HG03469 (cell line): ENCODE measurements at regions not wholly inside any gene's neighbourhood (a gene's known extent, or its start where the extent isn't known, plus 50 kb on each side); places are given as distances from the start of the nearest gene placed in this dataset.

Experiments used
- ATAC-seq: cut with Tn5 transposase; IDR thresholded peaks from one replicate; pipeline ENCODE4 v1.9.1; 2021; ENCODE audit warnings: mild to moderate bottlenecking, moderate library complexity, moderate number of reproducible peaks; ENCODE audit not compliant: unreplicated experiment

DNA sequence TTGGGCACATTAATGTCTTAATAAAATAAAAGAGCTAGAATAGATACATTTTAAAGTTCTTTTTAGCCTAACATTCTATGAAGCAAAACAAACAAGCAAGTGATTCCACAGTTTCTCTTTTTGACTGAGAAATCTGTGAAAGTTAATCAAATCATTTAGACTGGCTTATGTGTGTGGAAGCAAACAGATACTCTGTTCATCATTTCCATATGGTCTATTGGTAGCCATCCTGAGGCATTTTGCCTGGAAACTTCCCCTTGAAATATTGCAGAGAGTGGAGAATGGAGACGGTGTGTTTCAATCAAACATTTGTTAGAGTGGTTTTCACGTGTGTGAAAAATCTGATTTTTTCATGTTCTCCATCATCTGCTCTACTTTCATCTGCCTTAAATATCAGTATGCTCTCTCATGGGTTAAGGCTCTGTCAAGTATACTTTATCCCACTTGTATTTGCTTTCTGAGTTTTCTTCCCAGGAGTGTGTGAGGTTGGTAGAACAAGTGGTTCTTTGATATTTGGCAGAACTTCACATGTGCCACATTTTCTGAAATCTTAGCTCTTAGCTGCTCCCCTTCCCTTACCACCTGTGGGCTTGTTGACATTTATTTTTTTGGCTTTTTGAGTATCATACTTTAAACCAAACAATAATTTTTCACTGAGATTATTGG, 139.1 kb upstream of the PTGFR start:
- no peak for ATAC-seq

- ATAC-seq = no peak
These were observed 135.1 kb upstream of the PTGFR start for GRCh38 chr1:78355656-78356055.

DNA sequence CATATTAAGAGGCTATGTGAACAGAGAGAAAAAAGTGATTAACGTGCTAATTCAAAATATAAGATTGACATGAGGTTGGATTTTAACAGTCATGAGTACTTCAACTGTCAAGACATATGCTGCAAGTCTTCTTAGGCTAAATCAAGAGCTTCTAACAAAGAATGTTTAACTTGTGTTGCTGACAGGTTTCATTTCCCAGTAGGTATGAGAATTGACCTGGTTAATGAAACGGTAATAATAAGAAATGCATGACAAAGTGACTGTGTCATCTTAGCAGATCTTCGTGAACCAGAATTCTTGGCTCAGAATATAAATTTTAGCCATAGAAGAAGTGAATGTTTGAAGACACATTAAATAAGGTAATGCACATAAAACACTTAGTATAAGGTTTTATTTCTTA, 132.6 kb upstream of the PTGFR start:
- no peak for ATAC-seq

DNA sequence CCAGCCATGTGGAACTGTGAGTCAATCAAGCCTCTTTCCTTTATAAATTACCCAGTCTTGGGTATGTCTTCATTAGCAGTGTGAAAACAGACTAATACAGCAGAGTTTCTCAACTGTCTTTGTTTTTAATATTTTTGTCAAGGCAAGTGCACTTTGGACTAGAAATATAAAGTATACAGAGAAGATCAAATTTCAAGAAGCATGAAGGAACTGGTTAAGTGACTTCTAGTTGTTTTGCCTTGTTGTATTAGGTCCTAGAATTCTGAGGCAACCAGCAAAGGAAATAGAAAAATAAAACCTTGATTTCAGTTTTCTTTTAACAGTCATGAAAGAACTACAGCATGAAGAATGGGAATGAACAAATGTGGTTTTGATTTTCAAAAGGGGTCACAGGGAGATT, 131.1 kb upstream of the PTGFR start:
- ATAC-seq = no peak

DNA sequence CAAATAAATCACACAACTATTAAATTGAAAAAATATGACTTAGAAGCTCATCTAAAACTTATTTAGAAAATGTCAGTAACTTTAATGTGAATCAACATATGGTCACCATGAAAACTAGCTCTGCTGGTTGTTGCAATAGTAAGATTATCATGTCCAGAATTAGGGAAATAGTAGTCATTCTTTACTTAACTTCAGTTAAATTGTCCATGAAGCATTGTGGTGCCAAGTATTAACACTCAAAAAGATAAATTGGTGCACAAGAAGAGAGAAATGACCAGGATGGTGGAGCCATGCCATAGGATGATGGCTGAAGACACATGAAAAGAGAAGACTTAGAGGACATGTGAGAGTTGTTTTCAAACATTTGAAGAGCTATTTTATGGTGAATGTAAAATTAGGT, 130.2 kb upstream of the PTGFR start:
- no peak for ATAC-seq

DNA sequence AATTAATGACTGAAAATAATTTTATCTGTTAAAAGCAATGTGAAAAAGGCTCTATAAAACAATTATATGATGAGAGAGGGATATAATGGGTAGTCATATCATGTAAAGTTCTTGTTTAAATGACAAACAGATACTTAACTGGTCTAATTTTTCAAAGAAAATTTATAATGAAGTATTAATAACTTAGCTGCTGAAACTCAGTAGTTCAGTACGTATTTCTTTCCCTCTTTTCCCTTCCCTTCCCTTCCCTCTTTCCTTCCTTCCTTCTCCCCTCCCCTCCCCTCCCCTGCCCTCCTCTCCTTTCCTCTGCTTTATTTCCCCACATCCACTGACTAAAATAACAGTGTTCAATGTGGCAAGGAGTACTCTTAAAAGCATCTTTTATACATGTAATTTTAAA, 123.1 kb upstream of the PTGFR start:
- no peak for ATAC-seq

- ATAC-seq = no peak
These were observed 121.2 kb upstream of the PTGFR start for GRCh38 chr1:78369546-78369945.

- peak; percentile 52 for ATAC-seq
These were observed 120.4 kb upstream of the PTGFR start for GRCh38 chr1:78370356-78370755.

- peak; percentile 53 for ATAC-seq
These were observed 119.8 kb upstream of the PTGFR start for GRCh38 chr1:78370779-78371482.

DNA sequence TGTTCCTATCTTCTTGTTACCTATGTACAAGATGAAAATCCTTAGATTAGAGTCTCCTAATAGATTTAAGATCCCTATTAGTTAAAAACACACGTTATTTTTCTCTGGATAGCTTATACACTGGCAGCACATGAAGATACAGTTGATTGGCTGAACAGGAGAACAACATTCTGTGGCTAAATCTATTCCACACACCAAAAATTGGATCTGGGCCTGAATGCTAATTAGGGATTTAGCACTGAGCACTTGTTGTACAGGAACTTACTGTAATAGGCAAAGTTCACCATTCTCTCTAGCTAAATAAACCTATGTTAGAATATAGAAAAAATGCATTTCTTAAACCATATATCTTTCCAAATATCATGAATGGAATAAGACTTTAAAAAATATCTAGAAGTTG, 117.1 kb upstream of the PTGFR start:
- no peak for ATAC-seq

DNA sequence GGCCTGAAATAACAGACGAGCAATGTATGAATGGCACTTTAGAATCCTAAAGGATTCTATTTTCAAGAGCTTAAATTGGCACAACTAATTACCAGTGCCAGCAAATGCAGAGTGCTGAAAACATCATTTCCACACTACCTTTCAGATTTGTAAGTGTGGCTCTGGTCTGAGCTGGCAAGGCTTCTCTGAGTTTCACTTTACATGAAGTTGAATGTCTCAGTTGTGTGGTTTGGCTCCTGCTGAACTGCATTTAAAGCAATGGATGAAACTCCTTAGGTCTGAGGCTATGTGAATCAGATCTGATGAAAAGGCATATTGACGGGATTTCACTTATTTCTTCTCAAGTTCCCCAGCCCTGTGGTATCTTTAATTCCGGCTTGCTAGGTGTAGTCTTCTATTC, 114.8 kb upstream of the PTGFR start:
- no peak for ATAC-seq

- peak; percentile 91 for ATAC-seq
These were observed 113.3 kb upstream of the PTGFR start for GRCh38 chr1:78377356-78377928.

DNA sequence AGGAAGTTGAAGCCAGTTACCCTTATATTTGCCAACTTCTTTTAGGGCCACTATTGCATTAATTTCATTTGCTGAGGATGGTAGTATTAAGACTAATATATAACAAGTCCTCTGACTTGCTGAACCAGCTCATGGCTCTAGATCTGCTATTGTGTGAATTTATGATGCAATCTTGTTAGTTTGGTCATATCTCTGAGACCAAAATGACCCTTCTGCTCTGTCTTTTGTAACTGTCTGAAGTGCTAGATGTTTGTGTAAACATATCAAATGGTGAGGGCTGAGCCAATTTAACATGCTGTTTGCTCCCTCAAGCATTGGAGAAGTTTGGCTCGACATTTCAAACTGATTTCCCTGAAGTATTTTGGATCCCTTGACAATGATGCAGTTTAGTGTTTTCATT, 106.9 kb upstream of the PTGFR start:
- no peak for ATAC-seq

- peak; percentile 83 for ATAC-seq
These were observed 104.9 kb upstream of the PTGFR start for GRCh38 chr1:78385744-78386462.

DNA sequence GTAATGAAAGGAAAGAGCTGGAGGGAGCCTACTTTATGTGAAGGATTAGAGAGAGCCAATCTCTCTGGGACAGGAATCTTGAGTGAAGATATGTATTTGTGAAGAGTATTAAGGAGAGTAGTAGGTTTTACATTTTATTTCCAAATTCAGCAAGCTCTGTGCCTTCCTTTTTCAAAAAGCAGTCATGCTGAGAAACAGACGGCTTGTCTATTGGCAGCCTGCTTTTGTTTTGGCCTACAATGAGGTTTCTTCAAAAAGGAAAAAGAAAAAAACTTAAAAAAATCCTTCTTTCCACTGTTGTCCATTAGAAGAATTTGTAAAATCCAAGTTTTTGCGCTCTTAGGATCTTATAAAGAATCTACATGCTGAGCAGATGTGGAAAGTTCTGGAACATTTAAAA, 103.6 kb upstream of the PTGFR start:
- no peak for ATAC-seq

- no peak for ATAC-seq
These were observed 102.9 kb upstream of the PTGFR start for GRCh38 chr1:78387871-78388270.

- ATAC-seq = no peak
These were observed 102.5 kb upstream of the PTGFR start for GRCh38 chr1:78388275-78388674.

GRCh38 chr1:78401148-78401547, 89.6 kb upstream of the PTGFR start:
- no peak for ATAC-seq

DNA sequence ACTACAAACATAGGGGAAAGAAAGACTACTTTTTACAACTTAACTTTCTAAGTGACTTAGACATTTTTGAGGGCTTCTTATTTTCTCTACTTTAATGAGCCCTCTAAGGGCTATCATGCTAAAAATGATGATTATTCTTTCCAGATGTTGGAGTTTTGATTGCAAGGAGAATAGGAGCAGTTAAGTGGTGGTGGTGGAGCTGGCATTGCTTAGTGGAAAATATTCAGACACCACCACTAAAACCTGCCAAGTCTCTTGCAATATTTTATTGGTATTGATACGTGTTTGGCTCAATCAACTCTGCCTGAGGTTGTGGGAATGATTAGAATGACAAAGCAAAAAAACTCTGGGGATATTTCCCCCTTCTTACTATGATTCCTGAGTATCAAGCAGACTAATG, 82.6 kb upstream of the PTGFR start:
- ATAC-seq = no peak

- ATAC-seq = no peak
These were observed 82.0 kb upstream of the PTGFR start for GRCh38 chr1:78408810-78409209.

GRCh38 chr1:78410643-78411042, 80.1 kb upstream of the PTGFR start:
- ATAC-seq = no peak

DNA sequence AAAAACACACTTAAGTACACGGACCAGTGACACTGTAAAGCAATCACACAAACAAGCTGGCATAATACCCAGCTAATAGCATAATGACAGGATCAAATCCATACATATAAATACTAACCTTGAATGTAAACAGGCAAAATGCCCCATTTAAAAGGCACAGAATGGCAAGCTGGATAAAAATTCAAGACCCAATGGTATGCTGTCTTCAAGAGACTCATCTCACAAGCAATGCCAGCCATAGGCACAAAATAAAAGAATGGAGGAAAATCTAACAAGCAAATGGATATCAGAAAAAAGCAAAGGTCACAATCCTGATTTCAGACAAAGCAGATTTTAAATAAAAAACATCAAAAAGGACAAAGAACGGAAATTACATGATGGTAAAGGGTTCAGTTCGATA, 79.1 kb upstream of the PTGFR start:
- ATAC-seq = no peak
